ENCODE measurements at regions not wholly inside any gene's neighbourhood (a gene's known extent, or its start where the extent isn't known, plus 50 kb on each side); places are given as distances from the start of the nearest gene placed in this dataset.

- no peak overlapping the region for H2AFZ ChIP-seq (ENCODE audit: low read depth, low read length)
- BruUV-seq (replicated peaks): no TSS peak
- TF ChIP-seq GATA2 (IDR thresholded peaks at IDR 0.05; ENCODE audit: insufficient read depth, insufficient read length, low read depth, low read length) (peak; percentile 55), FOS (IDR thresholded peaks at IDR 0.05; ENCODE audit: borderline replicate concordance, insufficient read depth, low read length) (peak; percentile 67), MAX (IDR thresholded peaks at IDR 0.05; ENCODE audit: insufficient read depth, insufficient read length) (no peak)
- no peak overlapping the region for H3K4me2 ChIP-seq (ENCODE audit: insufficient read depth, low read length)
- no peaks in the 10 kb centered on the region for H3K9me1 ChIP-seq (replicated peaks; ENCODE audit: control insufficient read depth, extremely low read depth, insufficient read depth, low read length)
- H3K4me1 ChIP-seq (ENCODE audit: control insufficient read depth, extremely low read depth, insufficient read depth, low read length): no peaks in the 10 kb centered on the region
- intact Hi-C loops (cut with micrococcal nuclease) (no loop called here), dilution Hi-C loops (cut with MboI; ENCODE audit: extremely low pct_ligation_motif_present, low sequenced_read_pairs) (no loop called here)
- POLR2A ChIA-PET: no interaction called here
- H3K27ac ChIP-seq (ENCODE audit: insufficient read depth, low read depth, low read length): no peak overlapping the region
- FAIRE-seq: no peak
- H3K4me3 ChIP-seq (replicated peaks in 1 of 3; ENCODE audit: insufficient read depth in 1 of 3, low read depth in 1 of 3, low read length in 3 of 3): no peak overlapping the region
- no peak overlapping the region for H3K9ac ChIP-seq (replicated peaks; ENCODE audit: extremely low read depth, insufficient read depth, low read length)
- no peaks in the 10 kb centered on the region for H3K27me3 ChIP-seq (ENCODE audit: control insufficient read depth in 2 of 2, insufficient read depth in 2 of 2, low read length in 2 of 2)
- CTCF ChIA-PET: interaction anchor here (0.5 to 1.7 kb wide), 2 partner anchors 13 to 38 kb away, joined by 3 read pairs; no protein-coding TSS in a partner anchor
- H4K20me1 ChIP-seq (replicated peaks; ENCODE audit: control insufficient read depth, extremely low read depth, insufficient read depth, low read length): no peaks in the 10 kb centered on the region
- no peak for DNase-seq (ENCODE audit: low read depth, low spot score)
- H3K79me2 ChIP-seq (ENCODE audit: control insufficient read depth, insufficient read depth, low read length): no peaks in the 10 kb centered on the region
- H3K36me3 ChIP-seq (ENCODE audit: control insufficient read depth in 2 of 2, extremely low read depth in 1 of 2, insufficient read depth in 2 of 2, low read length in 2 of 2): no peaks in the 10 kb centered on the region
- H3K9me3 ChIP-seq (replicated peaks; ENCODE audit: control insufficient read depth, insufficient read depth, low read length): no peaks in the 10 kb centered on the region
Measured at GRCh38 chr5:164360589-164360988, 855.2 kb downstream of the MAT2B start.

- BruUV-seq (replicated peaks): no TSS peak
- no peaks in the 10 kb centered on the region for H3K9me1 ChIP-seq (replicated peaks; ENCODE audit: control insufficient read depth, extremely low read depth, insufficient read depth, low read length)
- POLR2A ChIA-PET: no interaction called here
- H3K27me3 ChIP-seq (ENCODE audit: control insufficient read depth in 2 of 2, insufficient read depth in 2 of 2, low read length in 2 of 2): no peaks in the 10 kb centered on the region
- H2AFZ ChIP-seq (ENCODE audit: low read depth, low read length): no peak overlapping the region
- no peaks in the 10 kb centered on the region for H3K36me3 ChIP-seq (ENCODE audit: control insufficient read depth in 2 of 2, extremely low read depth in 1 of 2, insufficient read depth in 2 of 2, low read length in 2 of 2)
- no peaks in the 10 kb centered on the region for H4K20me1 ChIP-seq (replicated peaks; ENCODE audit: control insufficient read depth, extremely low read depth, insufficient read depth, low read length)
- no peaks in the 10 kb centered on the region for H3K9me3 ChIP-seq (replicated peaks; ENCODE audit: control insufficient read depth, insufficient read depth, low read length)
- DNase-seq (ENCODE audit: low read depth, low spot score): no peak
- no peak overlapping the region for H3K9ac ChIP-seq (replicated peaks; ENCODE audit: extremely low read depth, insufficient read depth, low read length)
- no peak for TF ChIP-seq POLR2AphosphoS5 (IDR thresholded peaks at IDR 0.05; ENCODE audit: insufficient read depth, low read depth, low read length)
- TF ChIP-seq JUN (IDR thresholded peaks at IDR 0.05; ENCODE audit: borderline replicate concordance, insufficient read depth, insufficient read length, low read depth): no peak
- TF ChIP-seq CTCF (IDR thresholded peaks at IDR 0.05; ENCODE audit: extremely low read depth in 1 of 2, insufficient read depth in 1 of 2, low read depth in 1 of 2, low read length in 2 of 2): no peak
- H3K79me2 ChIP-seq (ENCODE audit: control insufficient read depth, insufficient read depth, low read length): no peaks in the 10 kb centered on the region
- CTCF ChIA-PET: no interaction called here
- intact Hi-C loops (cut with micrococcal nuclease) (no loop called here), dilution Hi-C loops (cut with MboI; ENCODE audit: extremely low pct_ligation_motif_present, low sequenced_read_pairs) (no loop called here)
- H3K27ac ChIP-seq (ENCODE audit: insufficient read depth, low read depth, low read length): no peak overlapping the region
- H3K4me2 ChIP-seq (ENCODE audit: insufficient read depth, low read length): no peak overlapping the region
- FAIRE-seq: no peak
- H3K4me1 ChIP-seq (ENCODE audit: control insufficient read depth, extremely low read depth, insufficient read depth, low read length): no peaks in the 10 kb centered on the region
- H3K4me3 ChIP-seq (replicated peaks in 1 of 3; ENCODE audit: insufficient read depth in 1 of 3, low read depth in 1 of 3, low read length in 3 of 3): no peak overlapping the region
Measured at GRCh38 chr5:164361986-164362385, 856.6 kb downstream of the MAT2B start.

All from endothelial cell of umbilical vein (primary cell).